ENCODE measurements at regions not wholly inside any gene's neighbourhood (a gene's known extent, or its start where the extent isn't known, plus 50 kb on each side); places are given as distances from the start of the nearest gene placed in this dataset.

DNA sequence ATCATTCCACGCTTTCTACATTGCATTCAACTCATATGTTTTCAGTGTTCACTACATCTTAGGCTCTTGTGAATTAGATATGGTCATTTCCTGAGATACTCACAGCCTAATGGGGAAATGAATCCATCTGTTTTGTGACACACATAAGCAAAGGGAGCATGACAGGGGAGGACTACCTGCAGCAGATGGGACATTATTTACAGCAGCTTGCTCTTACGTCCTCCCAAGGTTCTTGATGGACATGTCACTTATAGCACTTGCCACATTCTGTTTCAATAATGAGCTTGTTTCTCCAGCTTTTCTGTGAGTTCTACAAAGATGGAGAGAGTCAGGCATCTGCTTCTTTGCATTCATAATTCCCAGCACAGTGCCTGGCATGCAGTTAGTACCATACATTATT is 1509.6 kb upstream of the TMEM132C start:
- TF ChIP-seq, protein P1, sequence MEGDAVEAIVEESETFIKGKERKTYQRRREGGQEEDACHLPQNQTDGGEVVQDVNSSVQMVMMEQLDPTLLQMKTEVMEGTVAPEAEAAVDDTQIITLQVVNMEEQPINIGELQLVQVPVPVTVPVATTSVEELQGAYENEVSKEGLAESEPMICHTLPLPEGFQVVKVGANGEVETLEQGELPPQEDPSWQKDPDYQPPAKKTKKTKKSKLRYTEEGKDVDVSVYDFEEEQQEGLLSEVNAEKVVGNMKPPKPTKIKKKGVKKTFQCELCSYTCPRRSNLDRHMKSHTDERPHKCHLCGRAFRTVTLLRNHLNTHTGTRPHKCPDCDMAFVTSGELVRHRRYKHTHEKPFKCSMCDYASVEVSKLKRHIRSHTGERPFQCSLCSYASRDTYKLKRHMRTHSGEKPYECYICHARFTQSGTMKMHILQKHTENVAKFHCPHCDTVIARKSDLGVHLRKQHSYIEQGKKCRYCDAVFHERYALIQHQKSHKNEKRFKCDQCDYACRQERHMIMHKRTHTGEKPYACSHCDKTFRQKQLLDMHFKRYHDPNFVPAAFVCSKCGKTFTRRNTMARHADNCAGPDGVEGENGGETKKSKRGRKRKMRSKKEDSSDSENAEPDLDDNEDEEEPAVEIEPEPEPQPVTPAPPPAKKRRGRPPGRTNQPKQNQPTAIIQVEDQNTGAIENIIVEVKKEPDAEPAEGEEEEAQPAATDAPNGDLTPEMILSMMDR (IDR thresholded peaks at IDR 0.05) = no peak
- Mint-ChIP-seq H3K27me3 (no peaks in the 10 kb centered on the region), H3K4me1 (no peaks in the 10 kb centered on the region), H3K27ac (no peak overlapping the region), H3K4me3 (no peak overlapping the region), H3K36me3 (ENCODE audit: low read depth) (peaks cover 5% of the 10 kb centered on the region), H3K9me3 (no peaks in the 10 kb centered on the region)
- intact Hi-C loops (cut with micrococcal nuclease) = no loop called here
- POLR2A ChIA-PET = no interaction called here
- DNase-seq (no peak), ATAC-seq (ENCODE audit: low read depth) (no peak)
- CTCF ChIA-PET = no interaction called here

- POLR2A ChIA-PET = no interaction called here
- ATAC-seq (ENCODE audit: low read depth) = no peak
- no peak overlapping the region for H3K27ac Mint-ChIP-seq
- peaks cover 17% of the 10 kb centered on the region for H3K9me3 Mint-ChIP-seq
- TF ChIP-seq, protein P1 (IDR thresholded peaks at IDR 0.05) = no peak
- no peaks in the 10 kb centered on the region for H3K27me3 Mint-ChIP-seq
- no peaks in the 10 kb centered on the region for H3K4me1 Mint-ChIP-seq
- CTCF ChIA-PET = no interaction called here
- H3K36me3 Mint-ChIP-seq (ENCODE audit: low read depth) = peaks cover 15% of the 10 kb centered on the region
- intact Hi-C loops (cut with micrococcal nuclease) = no loop called here
- no peak for DNase-seq
- no peak overlapping the region for H3K4me3 Mint-ChIP-seq
Observed at GRCh38 chr12:126760092-126760491, 1506.9 kb upstream of the TMEM132C start.

DNA sequence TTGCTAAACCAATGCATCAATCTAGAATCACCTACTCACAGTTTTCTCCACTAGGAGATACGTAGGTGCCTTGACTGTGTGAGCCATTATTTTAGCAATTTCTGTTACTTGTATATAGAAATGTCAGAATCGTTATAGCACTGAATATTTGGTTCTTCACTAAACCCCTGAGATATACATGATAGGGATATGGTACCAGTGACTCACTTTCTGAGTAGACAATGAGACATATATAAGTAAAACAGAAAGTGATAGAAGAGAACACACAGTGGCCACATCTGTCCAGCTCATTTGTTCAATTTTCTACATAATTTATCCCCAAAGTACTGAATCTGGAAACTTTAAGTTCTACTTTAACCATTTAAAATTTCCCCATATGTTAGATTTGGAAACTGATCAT is 1505.5 kb upstream of the TMEM132C start:
- H3K4me1 Mint-ChIP-seq = no peaks in the 10 kb centered on the region
- H3K4me3 Mint-ChIP-seq = no peak overlapping the region
- ATAC-seq (ENCODE audit: low read depth) = no peak
- no peak overlapping the region for H3K27ac Mint-ChIP-seq
- intact Hi-C loops (cut with micrococcal nuclease) = no loop called here
- peaks cover 15% of the 10 kb centered on the region for H3K36me3 Mint-ChIP-seq (ENCODE audit: low read depth)
- no peak for DNase-seq
- TF ChIP-seq, protein P1 (IDR thresholded peaks at IDR 0.05) = no peak
- H3K27me3 Mint-ChIP-seq = no peaks in the 10 kb centered on the region
- H3K9me3 Mint-ChIP-seq = peaks cover 24% of the 10 kb centered on the region
- ChIA-PET POLR2A (no interaction called here), CTCF (no interaction called here)

DNA sequence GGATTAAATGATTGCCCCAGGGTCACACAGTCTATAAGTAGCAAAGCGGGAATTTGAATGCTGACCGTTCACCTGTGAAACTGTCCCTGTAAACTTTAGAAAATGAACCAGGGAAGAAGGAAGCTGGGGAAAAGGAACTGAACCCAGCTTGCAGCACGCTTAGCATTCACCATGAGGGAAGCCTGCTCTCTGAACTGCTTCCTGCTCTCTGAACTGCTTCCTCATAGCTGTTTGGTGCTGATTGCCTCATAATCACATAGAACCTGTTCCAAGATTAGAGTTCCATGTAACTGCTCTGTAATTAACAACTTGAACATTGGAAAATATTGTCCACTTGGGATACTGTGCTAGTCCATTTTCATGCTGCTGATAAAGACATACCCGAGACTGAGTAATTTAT is 1504.8 kb upstream of the TMEM132C start:
- TF ChIP-seq, protein P1 (IDR thresholded peaks at IDR 0.05) = no peak
- ATAC-seq (ENCODE audit: low read depth) (no peak), DNase-seq (no peak)
- CTCF ChIA-PET = no interaction called here
- Mint-ChIP-seq H3K4me3 (no peak overlapping the region), H3K9me3 (peaks cover 24% of the 10 kb centered on the region), H3K27me3 (no peaks in the 10 kb centered on the region), H3K36me3 (ENCODE audit: low read depth) (peaks cover 15% of the 10 kb centered on the region), H3K4me1 (no peaks in the 10 kb centered on the region), H3K27ac (no peak overlapping the region)
- intact Hi-C loops (cut with micrococcal nuclease) = no loop called here
- POLR2A ChIA-PET = no interaction called here

DNA sequence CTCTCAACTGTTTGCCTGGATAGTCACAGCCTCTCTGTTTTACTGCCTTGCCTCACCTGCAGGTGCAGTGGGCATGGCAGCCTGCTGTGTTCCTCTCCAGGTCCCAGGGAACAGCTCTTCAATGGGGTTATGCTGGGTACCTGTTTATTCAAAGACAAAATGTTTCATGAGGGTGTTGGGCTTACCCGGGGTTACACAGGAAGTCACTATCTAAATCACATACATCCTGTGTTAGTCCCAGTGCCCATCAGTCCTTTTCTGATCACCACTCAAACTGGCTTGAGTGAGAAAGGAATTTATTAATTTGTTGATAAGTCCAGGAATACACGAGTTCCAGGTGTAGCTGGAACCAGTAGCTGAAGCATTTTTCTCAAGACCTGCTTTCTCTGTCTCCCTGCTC is 1503.6 kb upstream of the TMEM132C start:
- peaks cover 24% of the 10 kb centered on the region for H3K9me3 Mint-ChIP-seq
- intact Hi-C loops (cut with micrococcal nuclease) = no loop called here

More for the DNA sequence above, 1503.6 kb upstream of the TMEM132C start:
- DNase-seq (no peak), ATAC-seq (ENCODE audit: low read depth) (no peak)
- peaks cover 17% of the 10 kb centered on the region for H3K36me3 Mint-ChIP-seq (ENCODE audit: low read depth)
- H3K4me3 Mint-ChIP-seq = no peak overlapping the region
- TF ChIP-seq, protein P1 (IDR thresholded peaks at IDR 0.05) = no peak
- H3K27me3 Mint-ChIP-seq = no peaks in the 10 kb centered on the region
- no peak overlapping the region for H3K27ac Mint-ChIP-seq
- peaks cover 3% of the 10 kb centered on the region for H3K4me1 Mint-ChIP-seq
- POLR2A ChIA-PET = no interaction called here
- CTCF ChIA-PET = no interaction called here

Data from activated B cell treated with CpG ODN at 0.5 μM for 24 hours (primary cell).